OCI-LY3 (cell line): ENCODE measurements at regions not wholly inside any gene's neighbourhood (a gene's known extent, or its start where the extent isn't known, plus 50 kb on each side); places are given as distances from the start of the nearest gene placed in this dataset.

Source experiments
- CTCF ChIP-seq: fragments of 200-600, 300-600 bp; sonication (generic); IDR thresholded peaks from 2 replicates; pipeline ENCODE4 v1.5.1; 2014; ENCODE audit warnings: antibody characterized with exemption, low read length, low read depth
- EZH2phosphoT487 ChIP-seq: fragments of 200-600 bp; shearing (Covaris generic); IDR thresholded peaks from 2 replicates; pipeline ENCODE4 v1.6.1; 2018; ENCODE audit warnings: antibody characterized with exemption, mixed run types, low read depth

- TF ChIP-seq CTCF (no peak), EZH2phosphoT487 (no peak)
These were observed 100.6 kb upstream of the FN1 start for GRCh38 chr2:215536510-215536909.
